DMS79 treated with DMSO at 0.1 percent for 48 hours (cell line): ENCODE measurements at regions not wholly inside any gene's neighbourhood (a gene's known extent, or its start where the extent isn't known, plus 50 kb on each side); places are given as distances from the start of the nearest gene placed in this dataset.

Experiments
- DNase-seq: peaks from one replicate; lab custom pipeline; 2025; lab: John Stamatoyannopoulos, UW

DNA sequence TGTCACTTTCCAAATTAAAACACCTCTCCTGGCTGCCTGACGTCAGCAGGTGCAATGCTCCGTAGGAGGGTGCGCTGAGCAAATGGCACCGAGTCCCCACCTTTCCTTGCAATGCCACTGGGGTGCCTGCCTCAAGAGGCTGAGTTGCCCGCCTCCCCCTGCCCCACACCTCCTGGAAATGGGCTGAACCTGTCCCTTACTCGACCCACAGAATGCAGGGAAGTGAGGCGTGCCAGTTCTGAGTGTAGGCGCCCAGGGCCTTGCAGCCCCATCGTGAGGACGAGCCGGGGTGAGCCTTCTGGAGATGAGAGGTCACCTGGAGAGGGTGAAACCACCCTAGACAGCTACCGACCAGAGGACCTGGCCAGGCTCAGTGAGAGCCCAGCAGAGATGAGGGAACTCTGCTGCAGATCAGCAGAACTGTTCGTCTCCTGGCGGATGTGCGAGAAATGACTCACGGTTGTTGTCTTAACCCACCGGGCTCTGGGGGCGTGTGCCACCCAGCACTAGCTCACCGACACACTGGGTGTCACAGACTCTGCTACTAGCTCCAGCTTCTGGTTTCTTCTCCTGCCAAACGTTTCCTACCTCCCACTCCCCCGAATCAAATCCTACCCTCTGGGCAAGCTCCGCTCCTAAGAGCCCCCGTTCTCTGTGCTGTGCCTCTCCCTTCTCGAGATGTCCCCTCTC is 168.7 kb upstream of the HDAC4 start:
- no peak for DNase-seq

DNA sequence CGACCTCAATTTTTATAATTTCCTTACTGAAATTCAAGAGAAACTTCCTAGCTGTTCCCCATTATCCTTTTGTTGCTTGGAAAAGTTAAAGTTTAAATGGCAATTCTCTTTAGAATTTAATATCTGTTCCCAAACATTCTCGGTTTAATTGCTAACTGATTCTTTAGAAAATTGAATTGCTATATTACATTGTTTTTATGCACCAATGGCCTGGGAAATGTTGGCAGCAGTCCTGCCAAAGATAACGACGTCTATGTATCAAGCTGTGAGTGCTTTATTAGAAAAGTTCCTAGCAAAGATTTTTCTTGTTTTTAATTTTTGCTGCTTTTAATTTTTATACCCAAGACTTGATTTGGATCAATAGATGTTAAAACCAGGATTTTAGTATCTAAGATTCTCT is 167.8 kb upstream of the HDAC4 start:
- DNase-seq = peak; percentile 29

DNA sequence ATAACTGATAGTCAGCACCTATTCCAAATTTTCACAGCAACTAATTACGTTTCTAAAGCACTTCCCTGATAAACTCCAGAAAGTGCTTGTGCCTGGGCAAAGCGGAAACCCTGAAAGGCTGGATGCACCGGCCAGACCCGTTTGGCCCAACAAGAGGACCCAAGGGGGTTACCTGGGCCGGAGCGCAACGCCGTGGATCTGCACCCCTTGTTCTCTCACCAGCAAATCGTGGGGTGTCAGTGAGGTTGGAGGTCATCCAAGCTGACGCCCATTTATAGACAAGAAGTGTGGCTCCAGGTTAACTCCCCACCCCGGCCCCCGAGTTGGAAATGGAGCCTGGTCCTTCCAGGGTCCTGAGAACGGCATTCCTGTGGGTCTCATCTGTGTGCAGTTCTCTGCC is 167.0 kb upstream of the HDAC4 start:
- no peak for DNase-seq

DNA sequence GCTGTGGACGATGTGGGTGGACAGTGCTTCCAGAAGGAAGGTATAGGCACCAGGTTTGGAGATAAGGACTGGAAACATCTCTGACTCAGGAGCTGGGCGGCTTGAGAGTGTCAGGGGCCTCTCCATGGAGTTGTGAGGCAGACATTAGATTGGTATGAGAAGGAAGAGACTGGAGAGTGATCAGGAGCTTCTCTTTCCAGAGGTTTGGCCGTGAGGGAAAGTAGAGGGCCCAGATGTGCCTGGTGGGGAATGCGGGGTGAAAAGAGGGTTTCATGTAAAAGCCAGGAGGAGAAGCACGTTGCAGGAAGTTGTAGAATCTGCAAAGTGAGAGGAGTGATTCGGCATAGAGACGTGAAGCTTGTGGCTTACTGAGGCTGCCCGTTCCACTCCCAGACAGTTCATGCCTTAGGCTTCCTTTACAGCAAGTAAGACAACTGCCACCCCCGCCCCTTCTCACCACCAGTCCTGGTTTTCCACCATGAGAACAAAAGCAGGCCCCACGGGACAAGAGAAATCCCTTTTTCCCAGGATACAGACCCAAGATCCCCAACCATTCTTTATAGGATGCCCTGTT is 166.3 kb upstream of the HDAC4 start:
- no peak for DNase-seq

DNA sequence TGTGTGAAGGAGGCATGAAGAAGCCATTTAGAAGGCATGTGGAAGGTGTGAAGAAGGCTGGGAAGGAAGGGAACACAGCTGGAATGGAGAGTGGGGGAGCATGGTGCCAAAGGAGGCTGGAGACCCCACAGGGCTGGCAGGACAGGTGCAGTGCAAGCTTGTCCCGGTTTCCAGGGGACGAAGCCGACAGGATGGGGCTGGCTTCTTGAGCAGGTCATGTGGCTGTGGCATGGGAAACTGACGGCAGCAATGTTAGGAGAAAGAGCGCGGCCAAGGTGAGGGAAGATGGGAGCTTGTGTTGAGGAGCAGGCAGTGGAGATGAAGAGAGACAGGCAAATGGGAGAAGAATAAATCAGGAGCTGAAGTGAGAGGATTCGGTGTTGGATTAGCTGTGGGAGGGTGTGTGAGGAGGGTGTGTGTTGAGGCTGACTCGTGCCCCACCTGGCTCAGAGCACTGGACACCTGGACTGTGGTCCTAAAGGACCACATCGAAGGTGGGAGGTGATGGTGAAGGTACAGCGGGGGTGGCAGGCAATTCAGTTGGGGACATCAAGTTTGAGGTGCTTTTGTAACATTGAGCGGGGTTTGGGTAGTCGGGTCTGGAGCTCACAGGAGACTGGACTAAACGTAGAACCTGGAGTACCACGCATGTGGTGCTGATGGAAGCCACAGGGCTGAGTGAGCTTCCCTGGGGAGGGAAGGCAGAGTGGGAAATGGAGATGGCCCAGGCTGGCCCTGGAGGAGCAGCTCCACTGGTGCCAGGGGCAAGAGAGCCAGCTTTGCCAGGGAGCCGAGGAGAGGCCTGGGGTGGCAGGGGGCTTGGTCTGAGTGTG is 165.6 kb upstream of the HDAC4 start:
- DNase-seq = no peak

GRCh38 chr2:239564587-239564986 is 163.8 kb upstream of the HDAC4 start:
- DNase-seq = no peak

GRCh38 chr2:239563561-239563960 is 162.7 kb upstream of the HDAC4 start:
- DNase-seq = no peak

- no peak for DNase-seq
These were observed 160.7 kb upstream of the HDAC4 start for GRCh38 chr2:239561446-239562001.

DNA sequence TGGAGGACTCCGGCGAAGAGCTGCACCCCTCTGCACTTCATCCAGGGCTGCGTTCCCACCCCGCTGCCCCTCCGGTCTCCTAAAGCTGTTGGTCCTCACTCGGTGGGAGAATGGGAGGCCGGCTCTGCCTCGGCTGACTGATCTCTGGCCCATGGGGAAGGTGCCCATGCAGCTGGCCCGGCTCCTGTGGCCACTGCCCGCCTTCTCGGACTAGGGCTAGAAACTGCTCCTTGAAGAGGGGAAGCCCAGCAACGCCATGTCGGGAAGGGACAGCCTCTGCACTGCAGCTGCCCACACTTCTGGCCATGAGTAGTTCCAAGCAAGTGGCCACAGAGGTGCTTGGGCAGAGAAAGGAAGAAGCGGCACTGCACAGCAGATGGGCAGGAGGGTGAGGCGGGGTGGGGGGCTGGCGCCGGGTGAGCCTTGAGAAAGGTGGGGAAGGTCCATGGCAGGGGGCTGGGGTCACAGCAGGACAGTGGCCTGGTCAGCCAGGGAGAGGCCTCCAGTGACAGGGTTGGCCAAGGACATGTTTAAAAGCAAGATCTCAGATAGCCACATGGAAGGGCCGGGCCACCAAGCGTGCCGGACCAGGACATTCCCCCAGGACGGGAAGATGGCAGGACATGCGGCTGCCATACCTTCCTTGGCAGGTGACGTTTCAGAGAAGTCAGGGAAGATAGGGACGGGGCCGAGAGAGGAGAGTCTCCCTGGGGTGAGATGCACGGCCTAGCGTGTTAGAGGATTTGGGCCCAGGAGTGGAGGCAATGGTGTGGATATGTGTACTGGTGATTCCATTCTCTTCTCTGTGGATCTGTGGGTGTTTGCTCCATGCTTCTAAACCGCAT is 158.8 kb upstream of the HDAC4 start:
- DNase-seq = no peak

DNA sequence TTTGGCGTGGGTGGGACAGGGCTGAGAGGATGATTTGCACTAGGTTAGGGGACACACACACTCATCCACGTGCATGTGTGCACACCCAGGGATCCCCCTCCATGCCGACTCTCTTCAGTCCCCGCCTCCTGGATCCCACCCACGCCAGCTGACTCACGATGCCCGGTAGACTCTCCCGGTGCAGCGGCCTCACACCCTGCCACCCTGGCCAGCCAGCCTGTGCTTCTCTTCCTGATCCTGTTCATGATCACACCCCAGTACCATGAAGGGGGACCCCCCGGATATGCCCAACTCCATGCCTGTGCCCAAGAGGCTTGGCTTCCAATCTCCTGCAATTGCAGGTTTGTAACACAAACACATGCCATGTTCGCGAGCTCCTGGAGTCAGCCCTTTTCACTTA is 157.8 kb upstream of the HDAC4 start:
- no peak for DNase-seq

GRCh38 chr2:239557516-239557915 is 156.7 kb upstream of the HDAC4 start:
- DNase-seq = no peak

GRCh38 chr2:239555571-239555905 is 154.7 kb upstream of the HDAC4 start:
- DNase-seq = no peak

DNA sequence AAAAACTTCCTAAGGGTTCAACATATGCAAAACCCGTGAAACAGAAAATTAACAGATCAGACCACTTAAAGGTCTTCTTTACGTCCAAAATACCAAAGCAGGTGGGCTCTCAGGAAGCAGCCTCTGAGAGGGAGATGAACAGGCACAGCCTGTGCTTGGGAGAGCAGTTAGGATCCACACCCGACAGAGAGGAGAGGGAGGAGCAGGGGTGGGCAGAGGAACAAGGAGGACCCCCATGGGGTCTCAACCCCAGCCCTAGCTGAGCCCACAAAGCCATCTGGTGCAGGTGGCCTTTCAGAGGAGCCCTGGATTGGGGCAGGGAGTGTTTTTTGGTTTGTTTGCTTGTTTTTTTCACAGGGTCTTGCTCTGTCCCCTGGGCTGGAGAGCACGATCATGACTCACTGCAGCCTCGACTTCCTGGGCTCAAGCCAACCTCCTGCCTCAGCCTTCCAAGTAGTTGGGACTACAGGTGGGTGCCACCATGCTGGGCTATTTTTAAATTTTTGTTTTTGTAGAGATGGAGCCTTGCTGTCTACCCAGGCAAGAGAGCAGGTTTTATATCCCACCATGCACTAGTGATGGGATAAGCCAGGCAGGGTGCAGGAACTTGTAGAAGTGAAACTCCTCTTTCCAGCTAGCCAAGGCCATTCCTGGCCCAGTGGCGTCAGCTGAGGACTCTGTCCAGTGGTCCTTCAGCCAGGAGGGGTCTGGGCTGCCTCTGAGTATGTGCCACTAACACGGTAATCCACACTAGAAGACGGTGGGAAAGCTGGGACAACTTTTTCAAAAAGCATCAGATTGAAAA is 154.1 kb upstream of the HDAC4 start:
- DNase-seq = no peak

- DNase-seq = no peak
These were observed 152.7 kb upstream of the HDAC4 start for GRCh38 chr2:239553376-239554000.

DNA sequence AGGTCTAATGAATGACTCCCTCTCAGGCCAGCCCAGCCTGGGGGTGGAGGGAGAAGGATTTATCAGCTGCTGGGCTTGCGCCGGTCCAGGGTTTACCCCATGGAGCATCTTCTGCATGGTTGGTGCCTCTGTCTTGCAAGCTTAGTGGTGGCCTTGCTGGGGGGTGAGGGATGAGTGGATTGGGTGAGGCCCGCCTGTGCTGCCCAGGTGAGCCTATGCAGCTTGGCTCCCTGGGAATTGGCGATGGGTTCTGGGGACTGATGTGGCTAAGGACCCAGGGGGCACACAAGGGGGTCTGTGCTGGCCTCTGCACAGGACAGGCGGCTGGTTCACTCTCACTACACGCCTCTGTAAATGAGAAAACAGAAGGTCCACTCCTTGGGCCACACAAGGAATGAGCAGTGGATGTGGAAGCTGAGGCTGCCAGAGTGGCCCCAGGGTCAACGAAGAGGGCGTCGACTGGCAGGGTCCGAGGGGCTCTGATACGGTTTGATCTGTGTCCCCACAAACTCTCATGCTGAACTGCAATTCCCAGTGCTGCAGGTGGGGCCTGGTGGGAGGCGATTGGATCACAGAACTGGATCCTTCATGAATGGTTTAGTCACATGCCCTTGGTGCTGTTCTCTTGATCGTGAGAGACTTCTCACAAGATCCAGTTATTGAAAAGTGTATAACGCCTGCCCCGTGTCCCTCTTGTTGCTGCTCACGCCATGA is 151.6 kb upstream of the HDAC4 start:
- DNase-seq = no peak

DNA sequence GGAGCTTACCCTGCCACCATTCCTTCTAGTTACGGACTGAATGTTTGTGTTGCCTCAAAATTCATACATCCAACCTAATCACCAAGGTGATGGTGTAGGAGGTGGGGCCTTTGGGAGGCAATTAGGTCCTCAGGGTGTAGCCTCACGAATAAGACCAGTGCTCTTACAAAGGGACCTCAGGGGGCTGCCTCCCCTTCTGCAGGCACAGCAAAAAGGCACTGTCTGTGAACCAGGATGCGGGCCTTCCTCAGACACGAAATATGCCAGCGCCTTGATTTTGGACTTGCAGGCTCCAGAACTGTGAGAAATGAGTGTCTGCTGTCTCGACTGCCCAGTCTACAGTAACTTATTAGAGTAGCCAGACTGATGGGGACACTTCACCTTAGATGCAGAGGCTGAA is 150.4 kb upstream of the HDAC4 start:
- DNase-seq = no peak

DNA sequence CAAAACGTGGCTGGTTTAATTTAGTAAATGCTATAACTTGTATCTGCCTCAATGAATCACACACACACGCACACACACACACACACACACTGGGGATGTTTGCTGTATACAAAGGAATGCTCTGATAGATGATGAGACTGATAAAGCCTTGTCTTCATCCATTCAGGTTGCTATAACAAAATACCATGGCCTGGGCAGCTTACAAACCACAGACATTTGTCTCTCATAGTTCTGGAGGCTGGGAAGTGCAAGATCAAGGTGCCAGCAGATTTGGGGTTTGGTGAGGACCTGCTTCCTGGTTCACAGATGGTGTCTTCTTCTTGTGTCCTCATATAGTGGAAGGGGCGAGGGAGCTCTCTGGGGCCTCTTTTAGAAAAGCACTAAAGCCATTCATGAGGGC is 149.5 kb upstream of the HDAC4 start:
- DNase-seq = no peak

- DNase-seq = no peak
These were observed 149.0 kb upstream of the HDAC4 start for GRCh38 chr2:239549711-239550255.

- DNase-seq = no peak
These were observed 148.3 kb upstream of the HDAC4 start for GRCh38 chr2:239548965-239549595.
